Endothelial cell of umbilical vein (primary cell): ENCODE measurements at regions not wholly inside any gene's neighbourhood (a gene's known extent, or its start where the extent isn't known, plus 50 kb on each side); places are given as distances from the start of the nearest gene placed in this dataset.

Experiments used
- BruUV-seq: library from RNA; stranded (reverse); fragments of 400-500 nt; replicated peaks from 2 replicates; lab custom pipeline; 2021; lab: Mats Ljungman, UMichigan
- CTCF ChIA-PET: fragments of 300-600, 350-600 bp; sonication (Branson Sonifier 250); formaldehyde crosslinking; loops from one replicate; lab custom pipeline; 2021; ENCODE audit warnings: antibody characterized with exemption, inconsistent platforms; lab: Charles Lee
- POLR2A ChIA-PET: fragments of 300-600, 350-600 bp; sonication (Branson Sonifier 250); formaldehyde crosslinking; loops from one replicate; lab custom pipeline; 2021; ENCODE audit warnings: antibody characterized with exemption, inconsistent platforms; lab: Charles Lee
- DNase-seq: peaks from one replicate; pipeline ENCODE4 v3.0.0-alpha.2; 2011; ENCODE audit warnings: low read depth, low spot score
- FAIRE-seq: peaks from 2 replicates; lab custom pipeline; 2011; peaks lifted over from hg19 to GRCh38; lab: Jason Lieb, UNC
- H2AFZ ChIP-seq: 2 replicates; pipeline ENCODE4 v1.6.0; 2012; ENCODE audit warnings: low read depth, low read length, control low read depth, inconsistent platforms
- H3K27ac ChIP-seq: 2 replicates; pipeline ENCODE4 v1.5.1; 2011; ENCODE audit warnings: low read depth, mild to moderate bottlenecking, control low read depth, low read length, moderate library complexity; ENCODE audit not compliant: insufficient read depth
- H3K27me3 ChIP-seq, 2 experiments: 2 replicates each; pipeline versions ENCODE4 v1.6.0 to v1.6.1; 2011; ENCODE audit warnings: low read length in 2 of 2, mixed read lengths in 1 of 2; ENCODE audit not compliant: control insufficient read depth in 2 of 2, insufficient read depth in 2 of 2
- H3K36me3 ChIP-seq, 2 experiments: 2 replicates in 1 of 2; 3 replicates in 1 of 2; pipeline ENCODE4 v1.5.1; 2011; ENCODE audit warnings: low read length in 2 of 2, mild to moderate bottlenecking in 1 of 2, moderate library complexity in 1 of 2; ENCODE audit not compliant: control insufficient read depth in 2 of 2, insufficient read depth in 2 of 2; ENCODE audit errors: extremely low read depth in 1 of 2
- H3K4me1 ChIP-seq: 3 replicates; pipeline ENCODE4 v1.5.1; 2011; ENCODE audit warnings: mild to moderate bottlenecking, low read length; ENCODE audit not compliant: control insufficient read depth, insufficient read depth; ENCODE audit errors: extremely low read depth
- H3K4me2 ChIP-seq: 2 replicates; pipeline ENCODE4 v1.6.1; 2011; ENCODE audit warnings: low read length, control low read depth, mixed read lengths; ENCODE audit not compliant: insufficient read depth
- H3K4me3 ChIP-seq, 3 experiments: fragments of 200-600 bp in 1 of 3; sonication (generic), shearing (Covaris generic) in 1 of 3; replicated peaks in 1 of 3; 2 replicates each; pipeline ENCODE4 v1.5.1; 2011 to 2016; ENCODE audit warnings: control low read depth in 3 of 3, low read length in 3 of 3, mild to moderate bottlenecking in 2 of 3, inconsistent platforms in 1 of 3, low read depth in 1 of 3, moderate library complexity in 1 of 3; ENCODE audit not compliant: insufficient read depth in 1 of 3
- H3K79me2 ChIP-seq: 2 replicates; pipeline ENCODE4 v1.6.0; 2012; ENCODE audit warnings: low read length, inconsistent platforms; ENCODE audit not compliant: control insufficient read depth, insufficient read depth
- H3K9ac ChIP-seq: replicated peaks from 2 replicates; pipeline ENCODE3; 2011; ENCODE audit warnings: low read length, control low read depth; ENCODE audit not compliant: insufficient read depth; ENCODE audit errors: extremely low read depth
- H3K9me1 ChIP-seq: replicated peaks from 3 replicates; pipeline ENCODE4 v1.6.0; 2011; ENCODE audit warnings: mild to moderate bottlenecking, low read length; ENCODE audit not compliant: control insufficient read depth, insufficient read depth; ENCODE audit errors: extremely low read depth
- H3K9me3 ChIP-seq: replicated peaks from 2 replicates; pipeline ENCODE4 v1.5.1; 2012; ENCODE audit warnings: low read length, inconsistent platforms; ENCODE audit not compliant: control insufficient read depth, insufficient read depth
- H4K20me1 ChIP-seq: replicated peaks from 2 replicates; pipeline ENCODE3; 2011; ENCODE audit warnings: mild to moderate bottlenecking, low read length; ENCODE audit not compliant: control insufficient read depth, insufficient read depth; ENCODE audit errors: extremely low read depth
- EZH2 ChIP-seq: IDR thresholded peaks from 2 replicates; pipeline ENCODE4 v1.6.1; 2012; ENCODE audit warnings: borderline replicate concordance, low read depth, mild to moderate bottlenecking, moderate library complexity, low read length, inconsistent platforms; ENCODE audit not compliant: severe bottlenecking
- GATA2 ChIP-seq: IDR thresholded peaks from 2 replicates; pipeline ENCODE4 v1.7.0; 2011; ENCODE audit warnings: low read depth, mild to moderate bottlenecking, moderate library complexity, mixed read lengths, low read length; ENCODE audit not compliant: insufficient read length, insufficient read depth
- JUN ChIP-seq: IDR thresholded peaks from 2 replicates; pipeline ENCODE4 v1.6.1; 2011; ENCODE audit warnings: borderline replicate concordance, low read depth; ENCODE audit not compliant: insufficient read length, insufficient read depth
- MYC ChIP-seq: IDR thresholded peaks from one replicate; pipeline ENCODE4 v1.6.1; 2011; ENCODE audit warnings: mild to moderate bottlenecking, low read depth, low read length
- POLR2A ChIP-seq: IDR thresholded peaks from 2 replicates; pipeline ENCODE4 v1.6.1; 2012; ENCODE audit warnings: low read depth, mild to moderate bottlenecking, control low read depth, low read length
- POLR2AphosphoS5 ChIP-seq: IDR thresholded peaks from 2 replicates; pipeline ENCODE4 v1.6.1; 2012; ENCODE audit warnings: low read depth, mild to moderate bottlenecking, control low read depth, low read length, moderate library complexity; ENCODE audit not compliant: insufficient read depth
- dilution Hi-C: fragments of 300-500 bp; cut with MboI; formaldehyde crosslinking; loops from one replicate; pipeline ENCODE4 v1.15.0; 2019; ENCODE audit warnings: low sequenced_read_pairs; ENCODE audit not compliant: extremely low pct_ligation_motif_present
- intact Hi-C: fragments of 100-400 bp; cut with micrococcal nuclease; formaldehyde crosslinking; loops from one replicate; pipeline ENCODE4 v1.10.0; 2022
- TF ChIP-seq, protein P1 (sequence below), 2 donors: IDR thresholded peaks; 1 replicate in 1 of 2; 2 replicates in 1 of 2; pipeline ENCODE4 v1.5.1; 2011; ENCODE audit warnings: low read length in 2 of 2, mild to moderate bottlenecking in 2 of 2, moderate library complexity in 2 of 2, control low read depth in 1 of 2, inconsistent platforms in 1 of 2, low read depth in 1 of 2; ENCODE audit not compliant: insufficient read depth in 1 of 2; ENCODE audit errors: extremely low read depth in 1 of 2
- TF ChIP-seq, protein P2 (sequence below): IDR thresholded peaks from 2 replicates; pipeline ENCODE4 v1.6.1; 2011; ENCODE audit not compliant: insufficient read depth, insufficient read length

- no peaks in the 10 kb centered on the region for H3K27me3 ChIP-seq
- H2AFZ ChIP-seq, result no peak overlapping the region
- no TSS peak for BruUV-seq
- TF ChIP-seq GATA2, result no peak
- TF ChIP-seq POLR2AphosphoS5, result no peak
- TF ChIP-seq EZH2, result no peak
- no peak for TF ChIP-seq POLR2A
- TF ChIP-seq JUN, result no peak
- no peak for TF ChIP-seq MYC
- TF ChIP-seq, protein P1, sequence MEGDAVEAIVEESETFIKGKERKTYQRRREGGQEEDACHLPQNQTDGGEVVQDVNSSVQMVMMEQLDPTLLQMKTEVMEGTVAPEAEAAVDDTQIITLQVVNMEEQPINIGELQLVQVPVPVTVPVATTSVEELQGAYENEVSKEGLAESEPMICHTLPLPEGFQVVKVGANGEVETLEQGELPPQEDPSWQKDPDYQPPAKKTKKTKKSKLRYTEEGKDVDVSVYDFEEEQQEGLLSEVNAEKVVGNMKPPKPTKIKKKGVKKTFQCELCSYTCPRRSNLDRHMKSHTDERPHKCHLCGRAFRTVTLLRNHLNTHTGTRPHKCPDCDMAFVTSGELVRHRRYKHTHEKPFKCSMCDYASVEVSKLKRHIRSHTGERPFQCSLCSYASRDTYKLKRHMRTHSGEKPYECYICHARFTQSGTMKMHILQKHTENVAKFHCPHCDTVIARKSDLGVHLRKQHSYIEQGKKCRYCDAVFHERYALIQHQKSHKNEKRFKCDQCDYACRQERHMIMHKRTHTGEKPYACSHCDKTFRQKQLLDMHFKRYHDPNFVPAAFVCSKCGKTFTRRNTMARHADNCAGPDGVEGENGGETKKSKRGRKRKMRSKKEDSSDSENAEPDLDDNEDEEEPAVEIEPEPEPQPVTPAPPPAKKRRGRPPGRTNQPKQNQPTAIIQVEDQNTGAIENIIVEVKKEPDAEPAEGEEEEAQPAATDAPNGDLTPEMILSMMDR (IDR thresholded peaks at IDR 0.05; ENCODE audit: extremely low read depth in 1 of 2, insufficient read depth in 1 of 2, low read depth in 1 of 2, low read length in 2 of 2), result no peak
- TF ChIP-seq, protein P2, sequence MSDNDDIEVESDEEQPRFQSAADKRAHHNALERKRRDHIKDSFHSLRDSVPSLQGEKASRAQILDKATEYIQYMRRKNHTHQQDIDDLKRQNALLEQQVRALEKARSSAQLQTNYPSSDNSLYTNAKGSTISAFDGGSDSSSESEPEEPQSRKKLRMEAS, result no peak
- no peaks in the 10 kb centered on the region for H3K9me3 ChIP-seq
- H3K4me2 ChIP-seq, result no peak overlapping the region
- H3K9me1 ChIP-seq, result no peaks in the 10 kb centered on the region
- no peak overlapping the region for H3K9ac ChIP-seq
- no peaks in the 10 kb centered on the region for H3K79me2 ChIP-seq
- CTCF ChIA-PET, result interaction anchor here (1.9 kb wide), 1 partner anchor 240 kb away, joined by 5 read pairs; no protein-coding TSS in a partner anchor
- peaks cover 7% of the 10 kb centered on the region for H3K4me1 ChIP-seq
- FAIRE-seq (no peak), DNase-seq (no peak)
- H3K4me3 ChIP-seq, result no peak overlapping the region
- H3K27ac ChIP-seq, result no peak overlapping the region
- no peaks in the 10 kb centered on the region for H3K36me3 ChIP-seq
- intact Hi-C loops (loop anchor here (2.0 to 10.0 kb wide), 2 partner anchors 209 to 375 kb away; partner anchors contain the start of gene USP9X), dilution Hi-C loops (no loop called here)
- H4K20me1 ChIP-seq, result no peaks in the 10 kb centered on the region
- POLR2A ChIA-PET, result no interaction called here
Measured at GRCh38 chrX:40875476-40875875, 140.1 kb upstream of the MED14 start.
